ENCODE measurements at regions not wholly inside any gene's neighbourhood (a gene's known extent, or its start where the extent isn't known, plus 50 kb on each side); places are given as distances from the start of the nearest gene placed in this dataset.
A peak's percentile ranks its signal among the peaks of the same experiment; 100 is the strongest.

- no peak for DNase-seq (ENCODE audit: low read depth)
These were observed 360.2 kb upstream of the ZNF385D start for GRCh38 chr3:22111226-22111625.

DNA sequence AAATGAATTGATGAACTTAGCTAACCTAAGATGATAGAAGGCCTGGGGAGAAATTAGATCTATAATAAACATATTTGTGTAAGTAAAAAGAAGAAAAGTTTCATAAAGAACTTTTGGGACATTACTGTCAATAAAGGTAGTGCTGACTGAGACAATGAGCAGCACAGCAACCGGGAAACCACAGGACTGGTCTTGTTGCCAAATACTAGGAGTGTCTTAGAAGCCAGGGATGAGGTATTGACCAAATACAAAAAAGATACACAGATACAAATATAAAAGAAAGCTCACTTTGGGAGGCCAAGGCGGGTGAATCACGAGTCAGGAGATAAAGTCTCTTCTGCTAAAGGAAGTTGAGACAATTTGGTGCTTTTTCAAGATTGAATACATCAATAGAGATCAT, 362.4 kb upstream of the ZNF385D start:
- no peak for DNase-seq (ENCODE audit: low read depth)

- no peak for DNase-seq (ENCODE audit: low read depth)
These were observed 364.6 kb upstream of the ZNF385D start for GRCh38 chr3:22115581-22115980.

DNA sequence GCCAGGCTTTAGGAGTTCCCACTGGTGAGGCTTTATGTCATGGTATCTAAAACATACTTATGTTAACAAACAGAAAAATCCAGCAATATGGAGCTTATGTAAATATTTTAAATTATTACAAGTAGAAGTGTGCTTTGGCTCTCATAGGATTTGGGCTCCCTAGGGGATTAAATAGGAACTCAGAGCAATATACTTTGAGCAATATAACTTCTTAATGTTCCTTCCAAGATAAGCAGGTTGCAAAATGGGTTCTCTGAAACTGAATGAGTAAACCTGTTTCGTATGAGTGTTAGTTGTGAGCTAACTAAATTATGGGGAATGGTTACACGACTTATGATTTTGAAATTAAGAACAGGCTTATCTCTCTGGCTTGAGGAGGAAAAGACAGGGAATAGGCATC, 366.1 kb upstream of the ZNF385D start:
- DNase-seq (ENCODE audit: low read depth) = no peak

- DNase-seq (ENCODE audit: low read depth) = peak; percentile 66
These were observed 366.8 kb upstream of the ZNF385D start for GRCh38 chr3:22117751-22118346.

DNA sequence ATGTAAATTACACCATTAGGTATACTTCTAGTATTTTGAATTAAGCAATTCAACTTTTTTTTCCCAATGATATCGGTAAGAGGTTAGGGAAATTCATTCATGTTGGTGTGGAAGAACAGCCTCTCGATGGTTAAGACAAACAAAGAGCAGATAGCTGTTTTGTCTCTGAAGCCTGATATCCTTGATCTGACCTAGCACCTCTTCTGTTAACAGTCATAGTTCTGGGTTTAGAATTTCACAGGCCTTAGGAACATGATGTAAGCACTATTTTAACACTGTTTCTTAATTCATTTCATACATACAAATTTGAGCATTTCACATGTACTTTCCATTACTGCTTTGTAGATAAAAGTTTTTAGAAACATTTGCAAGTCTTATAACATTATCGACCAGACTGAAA, 367.5 kb upstream of the ZNF385D start:
- no peak for DNase-seq (ENCODE audit: low read depth)

DNA sequence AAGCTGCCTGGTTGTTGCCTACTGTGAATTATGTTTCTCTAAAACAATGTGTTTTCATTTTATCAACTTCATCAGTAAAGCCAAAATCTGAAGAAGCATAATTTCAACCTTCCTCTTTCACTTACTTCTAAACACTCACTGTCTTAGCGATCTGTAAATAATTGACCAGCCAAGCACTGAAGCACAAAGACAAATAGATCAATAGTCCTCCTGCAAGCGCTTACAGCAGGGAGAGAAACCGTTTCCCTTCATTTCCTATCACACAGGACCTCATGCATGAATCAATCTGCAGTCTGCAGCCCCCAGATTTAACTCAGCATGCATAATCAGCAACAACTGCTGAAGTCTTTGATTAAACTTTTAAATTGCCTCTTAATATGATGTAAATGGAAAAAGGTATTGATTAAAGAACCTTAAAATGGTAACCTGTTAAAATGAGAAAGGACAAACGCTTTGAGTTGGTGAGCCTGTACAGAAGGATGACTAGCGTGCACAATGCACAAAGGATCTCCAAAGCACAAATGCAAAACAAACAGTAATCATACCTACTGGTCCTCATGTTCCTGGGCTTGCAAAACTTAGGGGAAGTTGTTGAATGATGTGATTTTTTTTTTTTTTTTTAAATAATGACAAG, 370.2 kb upstream of the ZNF385D start:
- DNase-seq (ENCODE audit: low read depth) = peak; percentile 32

GRCh38 chr3:22122567-22122966, 371.6 kb upstream of the ZNF385D start:
- DNase-seq (ENCODE audit: low read depth) = no peak

DNA sequence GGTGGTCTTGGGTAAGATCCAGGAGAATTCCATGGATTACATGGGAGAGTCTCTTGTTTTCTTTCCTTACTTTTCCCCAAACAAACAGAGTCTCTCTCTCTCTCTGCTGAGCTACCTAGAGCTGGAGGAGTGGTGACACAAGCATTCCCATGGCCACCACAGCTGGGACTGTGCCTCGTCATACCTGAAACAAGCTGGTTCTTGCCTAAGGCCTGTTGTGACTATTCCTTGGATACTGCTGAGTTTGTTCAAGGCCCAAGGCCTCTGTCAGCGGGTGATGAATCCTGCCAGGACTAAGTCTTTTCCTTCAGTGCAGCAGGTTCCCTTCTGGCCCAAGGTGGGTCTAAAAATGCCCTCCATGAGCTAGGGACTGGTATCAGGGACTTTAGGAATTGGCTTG, 378.1 kb upstream of the ZNF385D start:
- no peak for DNase-seq (ENCODE audit: low read depth)

- no peak for DNase-seq (ENCODE audit: low read depth)
These were observed 390.8 kb upstream of the ZNF385D start for GRCh38 chr3:22141769-22142168.

- no peak for DNase-seq (ENCODE audit: low read depth)
These were observed 396.2 kb upstream of the ZNF385D start for GRCh38 chr3:22147161-22147560.

- no peak for DNase-seq (ENCODE audit: low read depth)
These were observed 405.9 kb upstream of the ZNF385D start for GRCh38 chr3:22156868-22157267.

GRCh38 chr3:22157848-22158247, 406.8 kb upstream of the ZNF385D start:
- no peak for DNase-seq (ENCODE audit: low read depth)

GRCh38 chr3:22159004-22159695, 408.1 kb upstream of the ZNF385D start:
- DNase-seq (ENCODE audit: low read depth) = no peak

DNA sequence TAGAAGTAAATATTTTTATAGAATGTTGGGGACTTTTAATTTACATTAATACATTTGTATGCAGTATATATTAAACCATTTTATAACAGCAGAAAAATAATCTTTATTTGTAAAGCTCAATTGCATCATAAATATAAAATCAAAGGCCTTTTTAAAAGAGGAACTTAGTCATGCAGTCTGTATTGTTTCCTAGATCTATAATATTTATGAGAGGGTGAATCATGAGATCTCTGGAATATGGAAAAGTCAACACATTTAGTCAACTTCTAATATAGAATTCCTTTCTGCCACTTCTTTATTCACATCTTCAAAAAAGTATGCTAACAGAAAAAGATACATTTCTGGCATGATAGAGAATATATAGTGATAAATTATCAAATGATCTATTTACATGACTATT, 410.3 kb upstream of the ZNF385D start:
- no peak for DNase-seq (ENCODE audit: low read depth)

- no peak for DNase-seq (ENCODE audit: low read depth)
These were observed 419.4 kb upstream of the ZNF385D start for GRCh38 chr3:22170370-22170769.

- no peak for DNase-seq (ENCODE audit: low read depth)
These were observed 422.0 kb upstream of the ZNF385D start for GRCh38 chr3:22172964-22173363.

DNA sequence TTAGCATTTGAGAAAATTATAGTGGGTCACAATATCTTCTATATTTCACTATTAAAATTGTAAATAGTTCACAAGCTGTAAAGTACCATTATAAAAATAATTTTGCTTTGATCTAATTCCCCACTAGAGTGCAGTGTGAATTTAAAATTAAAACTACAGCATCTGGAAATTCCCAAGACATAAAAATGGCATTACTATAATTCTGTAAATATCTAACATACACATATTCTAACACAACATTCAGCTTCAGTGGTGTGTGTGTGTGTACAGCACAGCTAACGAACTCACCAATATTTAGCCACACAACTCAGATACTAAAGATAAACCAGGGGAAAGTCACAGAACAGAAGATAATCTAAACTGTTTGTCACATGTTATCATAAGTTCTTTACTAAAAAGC, 424.9 kb upstream of the ZNF385D start:
- no peak for DNase-seq (ENCODE audit: low read depth)

- DNase-seq (ENCODE audit: low read depth) = no peak
These were observed 425.9 kb upstream of the ZNF385D start for GRCh38 chr3:22176911-22177310.

GRCh38 chr3:22189616-22190015, 438.6 kb upstream of the ZNF385D start:
- no peak for DNase-seq (ENCODE audit: low read depth)

DNA sequence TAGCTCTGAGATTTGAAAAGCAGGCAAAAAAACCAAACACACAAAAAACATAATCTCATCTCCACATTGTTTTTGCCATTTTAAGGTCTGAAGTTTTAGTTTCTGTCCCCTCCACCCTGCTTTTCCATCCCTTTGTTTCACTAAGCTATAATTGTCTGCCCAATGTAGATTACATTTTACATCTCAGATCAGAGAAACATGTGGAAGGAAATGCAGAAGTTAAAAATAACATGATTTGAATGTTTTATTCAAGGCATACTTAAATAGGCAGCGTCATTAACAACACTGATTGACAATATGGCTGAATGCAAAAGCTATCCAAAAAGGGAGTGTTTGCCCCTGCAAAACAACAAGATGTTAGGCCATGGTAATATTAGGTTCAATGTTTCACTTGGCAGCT, 448.1 kb upstream of the ZNF385D start:
- no peak for DNase-seq (ENCODE audit: low read depth)

DNA sequence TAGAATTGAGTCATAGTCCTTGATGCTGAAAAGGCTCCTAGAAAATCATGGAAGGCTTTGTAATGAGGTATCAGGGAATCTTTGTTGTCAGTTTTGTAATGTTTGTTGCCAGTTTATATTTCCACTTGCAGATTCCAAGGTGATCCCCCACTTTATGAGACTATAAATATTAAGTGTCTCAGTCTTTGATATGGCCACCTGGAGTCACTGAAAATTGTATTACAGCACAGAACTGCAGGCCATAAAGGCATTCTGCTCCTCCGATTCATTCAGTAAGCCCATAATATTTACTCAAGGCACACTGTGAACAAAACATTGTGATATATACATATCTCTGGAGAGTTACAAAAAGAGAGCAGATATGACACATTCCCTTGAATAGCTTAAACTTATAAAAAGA, 457.8 kb upstream of the ZNF385D start:
- DNase-seq (ENCODE audit: low read depth) = no peak

- DNase-seq (ENCODE audit: low read depth) = no peak
These were observed 458.6 kb upstream of the ZNF385D start for GRCh38 chr3:22209578-22209977.

GRCh38 chr3:22210693-22211092, 459.7 kb upstream of the ZNF385D start:
- DNase-seq (ENCODE audit: low read depth) = no peak
